ENCODE measurements at regions not wholly inside any gene's neighbourhood (a gene's known extent, or its start where the extent isn't known, plus 50 kb on each side); places are given as distances from the start of the nearest gene placed in this dataset.

- 53 to 69% methylated on average over 1 of the region's 1 CpG for WGBS, 2 donors
- no peak for FAIRE-seq
- TF ChIP-seq CTCF (IDR thresholded peaks at IDR 0.05): no peak
- no peak for ATAC-seq
- Histone ChIP-seq H3K27ac (no peak overlapping the region), H3K36me3 (no peaks in the 10 kb centered on the region), H3K9me3 (no peaks in the 10 kb centered on the region), H3K4me3 (no peak overlapping the region), H3K27me3 (no peaks in the 10 kb centered on the region), H3K4me1 (no peaks in the 10 kb centered on the region)
- DNase-seq: no peak
- intact Hi-C loops (cut with DNase I): no loop called here
Measured at GRCh38 chr4:94006932-94007331, 178.4 kb downstream of the ATOH1 start.

GRCh38 chr4:94011190-94011589 is 182.6 kb downstream of the ATOH1 start:
- ATAC-seq: no peak
- FAIRE-seq: no peak
- WGBS, 2 donors: 22 to 38% methylated on average over 2 of the region's 2 CpGs
- Histone ChIP-seq H3K4me3 (no peak overlapping the region), H3K27ac (no peak overlapping the region), H3K4me1 (no peaks in the 10 kb centered on the region), H3K36me3 (no peaks in the 10 kb centered on the region), H3K27me3 (no peaks in the 10 kb centered on the region), H3K9me3 (no peaks in the 10 kb centered on the region)
- no peak for DNase-seq
- intact Hi-C loops (cut with DNase I): no loop called here
- TF ChIP-seq CTCF (IDR thresholded peaks at IDR 0.05): no peak

- DNase-seq: no peak
- Histone ChIP-seq H3K4me3 (no peak overlapping the region), H3K27me3 (no peaks in the 10 kb centered on the region), H3K27ac (no peak overlapping the region), H3K4me1 (no peaks in the 10 kb centered on the region), H3K36me3 (no peaks in the 10 kb centered on the region), H3K9me3 (no peaks in the 10 kb centered on the region)
- no peak for FAIRE-seq
- no peak for ATAC-seq
- intact Hi-C loops (cut with DNase I): no loop called here
- TF ChIP-seq CTCF (IDR thresholded peaks at IDR 0.05): no peak
- 46 to 65% methylated on average over 3 of the region's 3 CpGs for WGBS, 2 donors
Measured at GRCh38 chr4:94014484-94015136, 186.1 kb downstream of the ATOH1 start.

GRCh38 chr4:94015956-94016355 is 187.4 kb downstream of the ATOH1 start:
- H3K36me3 ChIP-seq: no peaks in the 10 kb centered on the region
- no peaks in the 10 kb centered on the region for H3K4me1 ChIP-seq
- no peak overlapping the region for H3K27ac ChIP-seq
- DNase-seq (no peak), ATAC-seq (no peak), FAIRE-seq (no peak)
- no peak overlapping the region for H3K4me3 ChIP-seq
- 76 to 83% methylated on average over 1 of the region's 1 CpG for WGBS, 2 donors
- intact Hi-C loops (cut with DNase I): no loop called here
- no peaks in the 10 kb centered on the region for H3K9me3 ChIP-seq
- no peak for TF ChIP-seq CTCF (IDR thresholded peaks at IDR 0.05)
- no peaks in the 10 kb centered on the region for H3K27me3 ChIP-seq

GRCh38 chr4:94032754-94033153 is 174.9 kb upstream of the SMARCAD1 start:
- no peak for DNase-seq
- Histone ChIP-seq H3K4me3 (no peak overlapping the region), H3K36me3 (no peaks in the 10 kb centered on the region), H3K27me3 (no peaks in the 10 kb centered on the region), H3K27ac (no peak overlapping the region), H3K4me1 (no peaks in the 10 kb centered on the region), H3K9me3 (no peaks in the 10 kb centered on the region)
- FAIRE-seq: no peak
- WGBS, 2 donors: 11 to 21% methylated on average over 2 of the region's 2 CpGs
- TF ChIP-seq CTCF (IDR thresholded peaks at IDR 0.05): no peak
- no peak for ATAC-seq
- intact Hi-C loops (cut with DNase I): no loop called here
